ACHN (cell line): ENCODE measurements at regions not wholly inside any gene's neighbourhood (a gene's known extent, or its start where the extent isn't known, plus 50 kb on each side); places are given as distances from the start of the nearest gene placed in this dataset.

Experiments
- DNase-seq: peaks from one replicate; pipeline ENCODE4 v3.0.0-alpha.2; 2015
- in situ Hi-C: cut with HindIII; loops from 2 replicates; pipeline ENCODE4 v1.10.0; 2017; ENCODE audit warnings: low sequenced_read_pairs, low pct_ligation_motif_present, low pct_unique_long_range_greater_than_20kb

- no peak for DNase-seq
- in situ Hi-C loops: no loop called here
Observed at GRCh38 chr16:79361132-79361751, 239.3 kb downstream of the MAF start.

- no peak for DNase-seq
- in situ Hi-C loops: no loop called here
Observed at GRCh38 chr16:79360267-79360666, 240.3 kb downstream of the MAF start.

- no peak for DNase-seq
- in situ Hi-C loops: no loop called here
Observed at GRCh38 chr16:79359082-79359481, 241.5 kb downstream of the MAF start.

- in situ Hi-C loops: no loop called here
- DNase-seq: no peak
Observed at GRCh38 chr16:79358188-79358587, 242.3 kb downstream of the MAF start.

GRCh38 chr16:79355600-79356358 is 244.8 kb downstream of the MAF start:
- DNase-seq: no peak
- in situ Hi-C loops: no loop called here

GRCh38 chr16:79351927-79352326 is 248.6 kb downstream of the MAF start:
- no peak for DNase-seq
- in situ Hi-C loops: no loop called here

GRCh38 chr16:79349803-79350202 is 250.7 kb downstream of the MAF start:
- no peak for DNase-seq
- in situ Hi-C loops: no loop called here

GRCh38 chr16:79348521-79349306 is 251.8 kb downstream of the MAF start:
- in situ Hi-C loops: no loop called here
- no peak for DNase-seq

- no peak for DNase-seq
- in situ Hi-C loops: no loop called here
Observed at GRCh38 chr16:79347277-79347676, 253.3 kb downstream of the MAF start.

- DNase-seq: no peak
- in situ Hi-C loops: no loop called here
Observed at GRCh38 chr16:79339863-79340262, 260.7 kb downstream of the MAF start.

GRCh38 chr16:79337906-79338305 is 262.6 kb downstream of the MAF start:
- in situ Hi-C loops: no loop called here
- no peak for DNase-seq

GRCh38 chr16:79336437-79337229 is 263.9 kb downstream of the MAF start:
- in situ Hi-C loops: no loop called here
- no peak for DNase-seq

- in situ Hi-C loops: no loop called here
- peak; percentile 22 for DNase-seq
Observed at GRCh38 chr16:79334127-79334526, 266.4 kb downstream of the MAF start.

GRCh38 chr16:79331066-79331465 is 269.5 kb downstream of the MAF start:
- in situ Hi-C loops: no loop called here
- no peak for DNase-seq

- in situ Hi-C loops: no loop called here
- DNase-seq: no peak
Observed at GRCh38 chr16:79329967-79330366, 270.6 kb downstream of the MAF start.

GRCh38 chr16:79329166-79329521 is 271.4 kb downstream of the MAF start:
- no peak for DNase-seq
- in situ Hi-C loops: no loop called here

- DNase-seq: no peak
- in situ Hi-C loops: no loop called here
Observed at GRCh38 chr16:79328402-79329165, 272.0 kb downstream of the MAF start.

GRCh38 chr16:79327836-79328235 is 272.7 kb downstream of the MAF start:
- in situ Hi-C loops: no loop called here
- DNase-seq: no peak
